Stomach (tissue), 8 donors: ENCODE measurements at regions not wholly inside any gene's neighbourhood (a gene's known extent, or its start where the extent isn't known, plus 50 kb on each side); places are given as distances from the start of the nearest gene placed in this dataset.
"Not testable (repeated sequence)": the region's sequence is repeated elsewhere in the genome, so short reads cannot be mapped to it uniquely, and the experiment has no call there.

Experiments used
- DNase-seq, 2 donors: peaks; one replicate each; pipeline versions ENCODE4 v3.0.0 to v3.0.0-alpha.2; 2013 to 2019
- H3K27ac ChIP-seq, 5 donors: fragments of 200-600 bp in 4 of 5; sonication (generic) in 4 of 5; one replicate each; pipeline ENCODE4 v1.5.1; 2013 to 2019; ENCODE audit warnings: mild to moderate bottlenecking in 1 of 5, moderate library complexity in 1 of 5
- H3K27me3 ChIP-seq, 3 donors: fragments of 200-600 bp; sonication (generic); one replicate each; pipeline ENCODE4 v1.5.1; 2017 to 2019; ENCODE audit warnings: mixed run types in 1 of 3
- H3K36me3 ChIP-seq, 4 donors: fragments of 200-600 bp; sonication (generic); 1 replicate in 3 of 4; 2 replicates in 1 of 4; pipeline ENCODE4 v1.5.1; 2016 to 2019
- H3K4me1 ChIP-seq, 4 donors: fragments of 200-600 bp; sonication (generic); one replicate each; pipeline ENCODE4 v1.5.1; 2016 to 2019
- H3K4me3 ChIP-seq, 4 donors: fragments of 200-600 bp; sonication (generic) in 3 of 4; one replicate each; pipeline ENCODE4 v1.5.1; 2016 to 2019; ENCODE audit warnings: mild to moderate bottlenecking in 1 of 4
- H3K9me3 ChIP-seq, 4 donors: fragments of 200-600 bp; sonication (generic); one replicate each; pipeline ENCODE4 v1.5.1; 2016 to 2019
- EP300 ChIP-seq: sonication (generic); formaldehyde crosslinking; IDR thresholded peaks from one replicate; pipeline ENCODE4 v1.6.1; 2017; ENCODE audit warnings: antibody characterized with exemption
- POLR2A ChIP-seq, 4 donors: fragments of 450-650 bp; IDR thresholded peaks; one replicate each; pipeline ENCODE4 v1.6.1; 2016; ENCODE audit warnings: antibody characterized with exemption in 4 of 4, control low read depth in 2 of 4, mild to moderate bottlenecking in 1 of 4, moderate library complexity in 1 of 4
- POLR2AphosphoS5 ChIP-seq, 3 donors: sonication (generic); formaldehyde crosslinking; IDR thresholded peaks; one replicate each; pipeline ENCODE4 v1.6.1; 2016; ENCODE audit warnings: antibody characterized with exemption in 3 of 3
- WGBS, 5 donors: extraction: QIAGEN DNeasy Blood & Tissue Kit in 3 of 5; methylation state at CpG; one replicate each; pipeline versions ENCODE4 v1.1.5 to v1.1.7; 2013 to 2018; 5-methylcytosine and 5-hydroxymethylcytosine counted together
- intact Hi-C: fragments of 100-400 bp; cut with DNase I; formaldehyde crosslinking; loops from one replicate; pipeline ENCODE4 v1.15.1; 2023; ENCODE audit warnings: low total_unique reads
- TF ChIP-seq, protein P1 (sequence below), 7 experiments: fragments of 450-650 bp in 4 of 7; fragments of 200-600 bp in 3 of 7; sonication (generic) in 3 of 7; IDR thresholded peaks; one replicate each; pipeline ENCODE4 v1.5.1; 2016 to 2019; ENCODE audit warnings: antibody characterized with exemption in 7 of 7, control low read depth in 2 of 7, mild to moderate bottlenecking in 1 of 7
- donor health status: healthy with polysubstance abuse.
- donor health status: Bipolar disorder and iron deficiency.
- donor health status: healthy.

GRCh38 chr6:157732416-157733161 lies 90.5 kb upstream of the SNX9 start:
- WGBS, 5 donors, result 81 to 89% (median 86%) methylated on average over 8 of the region's 8 CpGs
- H3K9me3 ChIP-seq, result no peaks in the 10 kb centered on the region
- no peaks in the 10 kb centered on the region for H3K36me3 ChIP-seq
- no peak overlapping the region for H3K27ac ChIP-seq
- no peaks in the 10 kb centered on the region for H3K27me3 ChIP-seq
- TF ChIP-seq EP300 (no peak), POLR2A (IDR thresholded peaks at IDR 0.05) (no peak), POLR2AphosphoS5 (IDR thresholded peaks at IDR 0.05) (no peak)
- TF ChIP-seq, protein P1, sequence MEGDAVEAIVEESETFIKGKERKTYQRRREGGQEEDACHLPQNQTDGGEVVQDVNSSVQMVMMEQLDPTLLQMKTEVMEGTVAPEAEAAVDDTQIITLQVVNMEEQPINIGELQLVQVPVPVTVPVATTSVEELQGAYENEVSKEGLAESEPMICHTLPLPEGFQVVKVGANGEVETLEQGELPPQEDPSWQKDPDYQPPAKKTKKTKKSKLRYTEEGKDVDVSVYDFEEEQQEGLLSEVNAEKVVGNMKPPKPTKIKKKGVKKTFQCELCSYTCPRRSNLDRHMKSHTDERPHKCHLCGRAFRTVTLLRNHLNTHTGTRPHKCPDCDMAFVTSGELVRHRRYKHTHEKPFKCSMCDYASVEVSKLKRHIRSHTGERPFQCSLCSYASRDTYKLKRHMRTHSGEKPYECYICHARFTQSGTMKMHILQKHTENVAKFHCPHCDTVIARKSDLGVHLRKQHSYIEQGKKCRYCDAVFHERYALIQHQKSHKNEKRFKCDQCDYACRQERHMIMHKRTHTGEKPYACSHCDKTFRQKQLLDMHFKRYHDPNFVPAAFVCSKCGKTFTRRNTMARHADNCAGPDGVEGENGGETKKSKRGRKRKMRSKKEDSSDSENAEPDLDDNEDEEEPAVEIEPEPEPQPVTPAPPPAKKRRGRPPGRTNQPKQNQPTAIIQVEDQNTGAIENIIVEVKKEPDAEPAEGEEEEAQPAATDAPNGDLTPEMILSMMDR (IDR thresholded peaks at IDR 0.05), result no peak
- no peak for DNase-seq
- no peak overlapping the region for H3K4me3 ChIP-seq
- intact Hi-C loops, result no loop called here
- H3K4me1 ChIP-seq, result peaks cover 0 to 4% (median 0%) of the 10 kb centered on the region in 4 donors

- H3K27me3 ChIP-seq, H3K36me3 ChIP-seq, H3K9me3 ChIP-seq, H3K4me1 ChIP-seq, intact Hi-C loops, H3K4me3 ChIP-seq, DNase-seq, H3K27ac ChIP-seq: not testable (repeated sequence)
- 83 to 97% (median 86%) methylated on average over 4 of the region's 4 CpGs for WGBS, 5 donors
These were observed 86.5 kb upstream of the SNX9 start for GRCh38 chr6:157736555-157736954.

GRCh38 chr6:157741321-157741947 lies 81.6 kb upstream of the SNX9 start:
- Histone ChIP-seq H3K27me3 (no peaks in the 10 kb centered on the region), H3K4me3 (no peak overlapping the region), H3K4me1 (peaks cover 0 to 2% (median 0%) of the 10 kb centered on the region in 4 donors), H3K27ac (peak overlapping the region in 1 of 5 donors; percentile 53), H3K9me3 (peaks cover 0 to 5% (median 0%) of the 10 kb centered on the region in 4 donors), H3K36me3 (no peaks in the 10 kb centered on the region)
- TF ChIP-seq POLR2AphosphoS5 (IDR thresholded peaks at IDR 0.05), result no peak
- no peak for TF ChIP-seq EP300
- TF ChIP-seq, protein P1 (IDR thresholded peaks at IDR 0.05), result no peak
- TF ChIP-seq POLR2A (IDR thresholded peaks at IDR 0.05), result no peak
- intact Hi-C loops, result no loop called here
- WGBS, 5 donors, result 72 to 82% (median 79%) methylated on average over 10 of the region's 10 CpGs
- DNase-seq, result no peak

GRCh38 chr6:157741948-157742556 lies 81.0 kb upstream of the SNX9 start:
- H3K9me3 ChIP-seq, result peaks cover 0 to 5% (median 0%) of the 10 kb centered on the region in 4 donors
- WGBS, 5 donors, result 49 to 77% (median 67%) methylated on average over 5 of the region's 5 CpGs
- peak overlapping the region in 1 of 5 donors; percentile 53 for H3K27ac ChIP-seq
- no peak overlapping the region for H3K4me3 ChIP-seq
- DNase-seq, result peak in 1 of 2 donors; percentile 70
- H3K36me3 ChIP-seq, result no peaks in the 10 kb centered on the region
- H3K27me3 ChIP-seq, result no peaks in the 10 kb centered on the region
- TF ChIP-seq POLR2A (IDR thresholded peaks at IDR 0.05), result no peak
- TF ChIP-seq POLR2AphosphoS5 (IDR thresholded peaks at IDR 0.05), result no peak
- TF ChIP-seq EP300, result no peak
- TF ChIP-seq, protein P1 (IDR thresholded peaks at IDR 0.05), result no peak
- intact Hi-C loops, result no loop called here
- H3K4me1 ChIP-seq, result peaks cover 0 to 4% (median 4%) of the 10 kb centered on the region in 4 donors
